H1 (cell line): ENCODE measurements at regions not wholly inside any gene's neighbourhood (a gene's known extent, or its start where the extent isn't known, plus 50 kb on each side); places are given as distances from the start of the nearest gene placed in this dataset.

Experiments
- CTCF ChIA-PET: fragments of 300-600 bp; sonication (Branson Sonifier 250); formaldehyde crosslinking; loops from one replicate; lab custom pipeline; 2021; ENCODE audit not compliant: partially characterized antibody; lab: Charles Lee
- POLR2A ChIA-PET: fragments of 300-600 bp; sonication (Branson Sonifier 250); formaldehyde crosslinking; loops from one replicate; lab custom pipeline; 2021; ENCODE audit warnings: inconsistent platforms; ENCODE audit not compliant: partially characterized antibody; lab: Charles Lee
- DNase-seq, 2 experiments: peaks; one replicate each; pipeline versions ENCODE4 v3.0.0 to v3.0.0-alpha.2; 2010 to 2022; ENCODE audit warnings: low spot score in 2 of 2, low read depth in 1 of 2, mixed read lengths in 1 of 2
- FAIRE-seq: peaks from 2 replicates; lab custom pipeline; 2011; peaks lifted over from hg19 to GRCh38; lab: Jason Lieb, UNC
- H2AFZ ChIP-seq: 2 replicates; pipeline ENCODE4 v1.8.1; 2012; ENCODE audit warnings: low read length, inconsistent platforms
- H2AK5ac ChIP-seq: 2 replicates; pipeline ENCODE4 v1.6.1; 2013; ENCODE audit warnings: low read depth, low read length
- H2BK120ac ChIP-seq: replicated peaks from 2 replicates; pipeline ENCODE3; 2013; ENCODE audit warnings: low read depth, low read length, inconsistent platforms
- H2BK12ac ChIP-seq: 2 replicates; pipeline ENCODE4 v1.6.1; 2013; ENCODE audit warnings: low read depth, low read length
- H2BK15ac ChIP-seq: 2 replicates; pipeline ENCODE4 v1.6.1; 2013; ENCODE audit warnings: low read length
- H2BK20ac ChIP-seq: 2 replicates; pipeline ENCODE4 v1.6.1; 2013; ENCODE audit warnings: low read length
- H2BK5ac ChIP-seq: 2 replicates; pipeline ENCODE4 v1.6.1; 2013; ENCODE audit warnings: low read depth, low read length
- H3K14ac ChIP-seq: 2 replicates; pipeline ENCODE4 v1.6.1; 2013; ENCODE audit warnings: inconsistent platforms; ENCODE audit not compliant: insufficient read length
- H3K18ac ChIP-seq: 2 replicates; pipeline ENCODE4 v1.6.1; 2013; ENCODE audit warnings: low read length; ENCODE audit errors: extremely low read depth
- H3K23ac ChIP-seq: 2 replicates; pipeline ENCODE4 v1.6.1; 2013; ENCODE audit warnings: inconsistent platforms; ENCODE audit not compliant: insufficient read length
- H3K23me2 ChIP-seq: 2 replicates; pipeline ENCODE4 v1.6.1; 2013; ENCODE audit warnings: low read depth, low read length
- H3K27ac ChIP-seq: 2 replicates; pipeline ENCODE4 v1.6.1; 2011; ENCODE audit warnings: low read depth, low read length, inconsistent platforms
- H3K27me3 ChIP-seq, 4 experiments: replicated peaks in 1 of 4; 1 replicate in 1 of 4; 2 replicates in 3 of 4; pipeline versions ENCODE4 v1.6.1 to v1.8.1; 2011 to 2013; ENCODE audit warnings: low read length in 3 of 4, mild to moderate bottlenecking in 3 of 4, inconsistent platforms in 2 of 4, mixed read lengths in 2 of 4, moderate library complexity in 1 of 4; ENCODE audit not compliant: control insufficient read depth in 3 of 4, insufficient read depth in 3 of 4; ENCODE audit errors: extremely low read depth in 1 of 4
- H3K36me3 ChIP-seq, 4 experiments: 2 replicates each; pipeline versions ENCODE4 v1.6.1 to v1.8.1; 2011 to 2013; ENCODE audit warnings: mild to moderate bottlenecking in 4 of 4, low read length in 3 of 4, moderate library complexity in 2 of 4, control low read depth in 1 of 4, inconsistent platforms in 1 of 4; ENCODE audit not compliant: insufficient read depth in 4 of 4, control insufficient read depth in 2 of 4
- H3K4ac ChIP-seq: replicated peaks from 2 replicates; pipeline ENCODE3; 2013; ENCODE audit warnings: low read length, low read depth, mixed read lengths, inconsistent platforms; ENCODE audit not compliant: insufficient read length
- H3K4me1 ChIP-seq, 4 experiments: replicated peaks in 1 of 4; 1 replicate in 1 of 4; 2 replicates in 3 of 4; pipeline versions ENCODE4 v1.6.1 to v1.8.1; 2011 to 2013; ENCODE audit warnings: low read length in 3 of 4, inconsistent platforms in 2 of 4, mixed read lengths in 1 of 4; ENCODE audit not compliant: insufficient read depth in 4 of 4, control insufficient read depth in 3 of 4
- H3K4me2 ChIP-seq, 2 experiments: 2 replicates each; pipeline versions ENCODE4 v1.6.1 to v1.8.1; 2011 to 2013; ENCODE audit warnings: low read depth in 2 of 2, low read length in 2 of 2, control low read depth in 1 of 2, inconsistent platforms in 1 of 2, mild to moderate bottlenecking in 1 of 2; ENCODE audit not compliant: insufficient read depth in 1 of 2
- H3K4me3 ChIP-seq, 4 experiments: fragments of 200-600, 300-600 bp in 1 of 4; sonication (generic), shearing (Covaris generic), sonication (Bioruptor Twin) in 1 of 4; 2 replicates each; pipeline versions ENCODE4 v1.5.1 to v1.8.1; 2011 to 2016; ENCODE audit warnings: low read length in 4 of 4, low read depth in 3 of 4, control low read depth in 2 of 4, inconsistent platforms in 2 of 4, mild to moderate bottlenecking in 2 of 4, mixed read lengths in 1 of 4, moderate library complexity in 1 of 4; ENCODE audit not compliant: insufficient read depth in 2 of 4; ENCODE audit errors: extremely low read depth in 1 of 4
- H3K56ac ChIP-seq: replicated peaks from 2 replicates; pipeline ENCODE3; 2013; ENCODE audit warnings: low read depth, mild to moderate bottlenecking, mixed read lengths, low read length, inconsistent platforms; ENCODE audit not compliant: insufficient read length
- H3K79me1 ChIP-seq: 2 replicates; pipeline ENCODE4 v1.6.1; 2013; ENCODE audit warnings: low read depth, low read length, control low read depth
- H3K79me2 ChIP-seq, 2 experiments: 2 replicates each; pipeline versions ENCODE4 v1.6.1 to v1.8.1; 2012 to 2013; ENCODE audit warnings: low read length in 2 of 2, mild to moderate bottlenecking in 2 of 2, inconsistent platforms in 1 of 2; ENCODE audit not compliant: insufficient read depth in 2 of 2, control insufficient read depth in 1 of 2
- H3K9ac ChIP-seq, 4 experiments: replicated peaks in 1 of 4; 1 replicate in 1 of 4; 2 replicates in 3 of 4; pipeline versions ENCODE4 v1.6.1 to v1.8.1; 2011 to 2013; ENCODE audit warnings: low read depth in 3 of 4, low read length in 3 of 4, control low read depth in 2 of 4, mild to moderate bottlenecking in 2 of 4, moderate library complexity in 2 of 4, inconsistent platforms in 1 of 4; ENCODE audit errors: extremely low read depth in 1 of 4
- H3K9me3 ChIP-seq, 2 experiments: 2 replicates each; pipeline versions ENCODE4 v1.6.1 to v1.8.1; 2012 to 2013; ENCODE audit warnings: mild to moderate bottlenecking in 2 of 2, moderate library complexity in 2 of 2, control low read depth in 1 of 2, inconsistent platforms in 1 of 2, low read depth in 1 of 2, low read length in 1 of 2, mixed read lengths in 1 of 2; ENCODE audit not compliant: insufficient read depth in 2 of 2
- H4K20me1 ChIP-seq, 2 experiments: replicated peaks in 1 of 2; 2 replicates each; pipeline versions ENCODE3 to v1.8.1; 2011 to 2013; ENCODE audit warnings: inconsistent platforms in 2 of 2, low read length in 2 of 2, mild to moderate bottlenecking in 1 of 2; ENCODE audit not compliant: insufficient read depth in 2 of 2, control insufficient read depth in 1 of 2
- H4K5ac ChIP-seq: 2 replicates; pipeline ENCODE4 v1.6.1; 2013; ENCODE audit warnings: low read length, low read depth, mixed read lengths, inconsistent platforms; ENCODE audit not compliant: insufficient read length
- H4K8ac ChIP-seq: 2 replicates; pipeline ENCODE4 v1.8.0; 2013; ENCODE audit warnings: mild to moderate bottlenecking, moderate library complexity, low read length, inconsistent platforms; ENCODE audit not compliant: insufficient read depth; ENCODE audit errors: extremely low read depth
- H4K91ac ChIP-seq: replicated peaks from 2 replicates; pipeline ENCODE3; 2013; ENCODE audit warnings: low read length, mixed read lengths, inconsistent platforms; ENCODE audit not compliant: insufficient read length
- SP2 ChIP-seq: IDR thresholded peaks from 2 replicates; pipeline ENCODE4 v1.6.1; 2012; ENCODE audit warnings: mild to moderate bottlenecking, low read length, inconsistent platforms
- TAF7 ChIP-seq: optimal IDR thresholded peaks from 2 replicates; pipeline ENCODE3; 2011; ENCODE audit warnings: low read depth, mild to moderate bottlenecking, inconsistent platforms, low read length, moderate library complexity, borderline replicate concordance
- WGBS, 2 experiments: shearing (Covaris generic) in 1 of 2; methylation state at CpG; one replicate each; pipeline versions ENCODE4 v1.1.6 to v1.1.7; 2013 to 2015; ENCODE audit warnings: low lambda C conversion rate in 2 of 2, mixed read lengths in 2 of 2, inconsistent platforms in 1 of 2, low coverage in 1 of 2, missing lambda C conversion rate in 1 of 2; ENCODE audit not compliant: insufficient replicate concordance in 2 of 2, insufficient coverage in 1 of 2, insufficient read length in 1 of 2; ENCODE audit errors: extremely low coverage in 1 of 2, missing lambda C conversion rate in 1 of 2; 5-methylcytosine and 5-hydroxymethylcytosine counted together

DNA sequence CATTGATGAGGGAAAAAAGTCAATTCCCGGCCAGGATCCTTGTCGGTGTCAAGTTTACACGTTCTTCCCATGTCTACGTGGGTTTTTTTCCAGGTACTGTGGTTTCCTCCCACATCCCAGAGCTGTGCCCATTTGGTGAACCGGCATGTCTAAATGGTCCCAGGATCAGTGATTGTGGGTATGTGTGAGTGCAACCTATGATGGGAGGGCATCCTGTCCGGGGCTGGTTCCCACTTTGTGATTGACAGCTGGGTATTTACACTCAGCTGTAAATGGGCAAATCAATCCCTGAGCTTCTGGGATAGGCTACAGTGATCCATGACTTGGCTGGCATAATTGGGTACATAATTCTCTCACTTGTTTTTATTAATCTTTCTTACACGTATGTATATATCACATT, 91.2 kb upstream of the IRX6 start:
- Histone ChIP-seq H2BK15ac (no peak overlapping the region), H2BK120ac (no peak overlapping the region), H4K20me1 (no peaks in the 10 kb centered on the region), H3K27me3 (no peaks in the 10 kb centered on the region), H3K27ac (no peak overlapping the region), H2BK12ac (no peak overlapping the region), H3K14ac (no peak overlapping the region), H3K4ac (no peak overlapping the region), H4K5ac (no peak overlapping the region), H3K9me3 (no peaks in the 10 kb centered on the region), H2AK5ac (no peak overlapping the region), H3K79me1 (no peaks in the 10 kb centered on the region), H3K79me2 (no peaks in the 10 kb centered on the region), H4K8ac (no peak overlapping the region), H3K4me3 (no peak overlapping the region), H3K36me3 (no peaks in the 10 kb centered on the region), H3K56ac (no peak overlapping the region), H3K9ac (no peak overlapping the region), H2BK20ac (no peak overlapping the region), H3K4me2 (no peak overlapping the region), H3K23ac (no peak overlapping the region), H2BK5ac (no peak overlapping the region), H4K91ac (no peak overlapping the region), H3K18ac (no peak overlapping the region), H3K23me2 (no peaks in the 10 kb centered on the region), H3K4me1 (no peaks in the 10 kb centered on the region), H2AFZ (no peak overlapping the region)
- FAIRE-seq, result no peak
- DNase-seq, result no peak
- ChIA-PET POLR2A (no interaction called here), CTCF (no interaction called here)
- 87% methylated on average over 7 of the region's 7 CpGs; no CpG with 5 or more reads in 1 of the 2 experiments for WGBS, 2 experiments
- TF ChIP-seq SP2 (no peak), TAF7 (no peak)
